ENCODE measurements at regions not wholly inside any gene's neighbourhood (a gene's known extent, or its start where the extent isn't known, plus 50 kb on each side); places are given as distances from the start of the nearest gene placed in this dataset.

- Histone ChIP-seq H3K4me2 (no peak overlapping the region), H3K27ac (no peak overlapping the region), H3K9me3 (no peaks in the 10 kb centered on the region), H3K4me3 (no peak overlapping the region), H3K4me1 (no peaks in the 10 kb centered on the region)
- WGBS (ENCODE audit: missing lambda C conversion rate): 5% methylated on average over 1 of the region's 1 CpG
- ATAC-seq: no peak
- FAIRE-seq: no peak
- TF ChIP-seq SREBF2 (IDR thresholded peaks at IDR 0.05) (no peak), EHMT2 (IDR thresholded peaks at IDR 0.05; ENCODE audit: low read depth) (no peak)
- DNase-seq (ENCODE audit: low read depth in 1 of 2, low spot score in 1 of 2): no peak
- ChIA-PET CTCF (interaction anchor here (0.6 kb wide), 1 partner anchor 26 kb away, joined by 3 read pairs; no protein-coding TSS in a partner anchor), POLR2A (no interaction called here)
Measured at GRCh38 chr3:74673326-74673725, 58.9 kb upstream of the CNTN3 start.

- H3K9me3 ChIP-seq: no peaks in the 10 kb centered on the region
- TF ChIP-seq POLR2AphosphoS2 (conservative IDR thresholded peaks at IDR 0.05; ENCODE audit: low read length): no peak
- no peak for TF ChIP-seq SMC3 (IDR thresholded peaks at IDR 0.05)
- FAIRE-seq (no peak), DNase-seq (ENCODE audit: low read depth in 1 of 2, low spot score in 1 of 2) (no peak), ATAC-seq (no peak)
- ChIA-PET CTCF (no interaction called here), POLR2A (no interaction called here)
- H3K4me3 ChIP-seq: no peak overlapping the region
- H3K27ac ChIP-seq: no peak overlapping the region
- H3K4me2 ChIP-seq: no peak overlapping the region
- H3K4me1 ChIP-seq: no peaks in the 10 kb centered on the region
- 0% methylated on average over 3 of the region's 3 CpGs for WGBS (ENCODE audit: missing lambda C conversion rate)
Measured at GRCh38 chr3:74664606-74665005, 50.1 kb upstream of the CNTN3 start.
